ENCODE measurements at regions not wholly inside any gene's neighbourhood (a gene's known extent, or its start where the extent isn't known, plus 50 kb on each side); places are given as distances from the start of the nearest gene placed in this dataset.

DNA sequence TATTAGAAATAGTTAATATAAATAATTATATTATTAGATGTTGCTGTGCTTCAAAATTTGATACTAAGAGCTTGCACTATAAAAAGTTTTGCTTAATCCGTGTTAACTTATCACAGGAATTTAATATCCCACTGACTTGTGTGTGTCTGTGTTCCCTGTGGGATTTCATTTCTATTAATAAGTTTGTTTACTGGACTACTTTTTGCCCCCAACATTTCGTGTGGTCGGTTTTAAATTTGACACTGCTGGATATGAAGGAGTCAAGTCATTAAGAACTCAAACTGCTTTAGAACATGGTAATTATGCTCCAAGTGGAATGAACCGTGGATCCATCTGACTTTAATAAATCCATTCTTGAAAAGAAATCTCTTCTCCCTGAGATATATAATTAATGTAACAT is 182.2 kb upstream of the NUDT4 start:
- no peaks in the 10 kb centered on the region for H3K4me1 Mint-ChIP-seq

DNA sequence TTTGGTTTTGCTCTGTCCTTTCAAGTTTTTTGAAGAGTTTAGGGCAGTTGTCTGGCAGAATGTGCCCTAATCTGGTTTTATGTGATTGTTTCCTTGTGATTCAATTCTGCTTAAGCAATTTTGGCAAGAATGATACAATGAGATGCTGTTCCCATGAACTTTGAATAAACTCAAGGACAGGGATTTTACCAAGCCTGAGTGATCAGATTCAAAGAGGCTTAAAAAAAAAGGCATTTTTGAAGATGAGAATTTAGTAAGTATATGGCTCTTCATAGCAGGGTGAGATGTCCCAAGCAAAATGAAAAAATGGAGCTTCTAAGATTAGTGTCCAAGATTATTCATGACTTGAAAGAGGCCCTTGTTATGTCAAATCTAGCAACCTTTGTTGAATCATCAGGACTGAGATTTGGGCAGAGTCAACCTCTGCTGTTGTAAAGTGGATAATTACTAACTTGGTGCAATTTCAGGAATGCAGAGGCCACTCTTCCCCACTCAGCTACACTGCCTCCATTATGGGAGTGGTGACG is 180.6 kb upstream of the NUDT4 start:
- H3K4me1 Mint-ChIP-seq = no peaks in the 10 kb centered on the region
- ATAC-seq = no peak
- peaks cover 4% of the 10 kb centered on the region for H3K9me3 Mint-ChIP-seq (ENCODE audit: low read depth)
- no peak overlapping the region for H3K27ac Mint-ChIP-seq
- no peak overlapping the region for H3K4me3 Mint-ChIP-seq
- DNase-seq = no peak
- H3K27me3 Mint-ChIP-seq = peaks cover 20% of the 10 kb centered on the region
- H3K36me3 Mint-ChIP-seq = no peaks in the 10 kb centered on the region
- CTCF ChIA-PET = no interaction called here

More for the DNA sequence above, 182.2 kb upstream of the NUDT4 start:
- Mint-ChIP-seq H3K36me3 (no peaks in the 10 kb centered on the region), H3K27ac (no peak overlapping the region), H3K27me3 (peaks cover 20% of the 10 kb centered on the region), H3K9me3 (ENCODE audit: low read depth) (peaks cover 4% of the 10 kb centered on the region), H3K4me3 (no peak overlapping the region)
- no peak for ATAC-seq
- DNase-seq = no peak
- CTCF ChIA-PET = no interaction called here

DNA sequence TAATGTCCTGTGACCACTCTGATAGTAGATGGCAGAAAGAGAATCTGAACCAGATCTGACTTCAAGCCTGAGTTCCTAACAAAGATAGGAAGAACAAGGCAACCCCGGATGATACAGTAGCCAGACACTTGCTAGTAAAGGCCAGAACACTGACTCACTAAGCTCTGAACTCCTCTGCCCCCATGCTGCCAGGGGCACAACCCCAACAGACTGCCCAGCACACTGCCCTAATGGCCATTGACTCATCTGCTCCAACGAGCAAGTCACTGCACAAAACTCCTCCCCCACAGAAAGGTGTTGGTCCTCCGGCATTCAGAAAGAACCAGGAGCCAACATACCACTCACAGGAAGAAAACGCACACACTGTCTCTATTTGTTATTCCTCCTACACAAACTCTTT is 179.6 kb upstream of the NUDT4 start:
- Mint-ChIP-seq H3K4me3 (no peak overlapping the region), H3K36me3 (no peaks in the 10 kb centered on the region), H3K9me3 (ENCODE audit: low read depth) (peaks cover 4% of the 10 kb centered on the region), H3K4me1 (no peaks in the 10 kb centered on the region), H3K27ac (no peak overlapping the region), H3K27me3 (peaks cover 19% of the 10 kb centered on the region)
- CTCF ChIA-PET = no interaction called here
- DNase-seq (no peak), ATAC-seq (no peak)

DNA sequence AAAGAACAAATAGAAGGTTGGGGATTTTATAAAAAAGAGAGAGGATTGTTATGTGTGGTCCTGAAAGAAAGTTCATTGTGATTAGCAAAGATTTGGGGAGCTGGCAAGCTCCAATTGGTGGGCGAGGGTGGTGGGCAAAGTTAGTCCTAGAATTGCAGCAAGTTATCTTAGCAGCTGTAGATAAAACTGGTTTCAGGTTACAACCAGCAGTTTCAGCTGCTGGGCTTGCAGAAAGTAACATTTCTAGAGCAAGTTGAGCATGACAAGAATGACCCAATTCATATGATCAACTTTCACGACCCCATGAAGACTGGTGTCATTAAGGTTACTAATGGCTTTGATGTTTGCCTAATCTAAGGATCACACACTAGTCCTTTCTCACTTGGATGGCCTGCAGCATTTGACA is 177.9 kb upstream of the NUDT4 start:
- Mint-ChIP-seq H3K4me1 (no peaks in the 10 kb centered on the region), H3K36me3 (no peaks in the 10 kb centered on the region), H3K9me3 (ENCODE audit: low read depth) (peaks cover under 1% of the 10 kb centered on the region), H3K27me3 (peaks cover 20% of the 10 kb centered on the region), H3K27ac (no peak overlapping the region), H3K4me3 (no peak overlapping the region)
- DNase-seq = no peak
- no peak for ATAC-seq
- CTCF ChIA-PET = no interaction called here

GRCh38 chr12:93200291-93200917 is 177.3 kb upstream of the NUDT4 start:
- no peak overlapping the region for H3K4me3 Mint-ChIP-seq
- ATAC-seq (no peak), DNase-seq (no peak)
- CTCF ChIA-PET = no interaction called here
- H3K4me1 Mint-ChIP-seq = no peaks in the 10 kb centered on the region
- peaks cover 20% of the 10 kb centered on the region for H3K27me3 Mint-ChIP-seq
- H3K36me3 Mint-ChIP-seq = no peaks in the 10 kb centered on the region
- H3K27ac Mint-ChIP-seq = no peak overlapping the region
- H3K9me3 Mint-ChIP-seq (ENCODE audit: low read depth) = no peaks in the 10 kb centered on the region

- H3K4me3 Mint-ChIP-seq = no peak overlapping the region
- no peak overlapping the region for H3K27ac Mint-ChIP-seq
- peaks cover 14% of the 10 kb centered on the region for H3K27me3 Mint-ChIP-seq
- no peaks in the 10 kb centered on the region for H3K36me3 Mint-ChIP-seq
- no peak for ATAC-seq
- H3K4me1 Mint-ChIP-seq = no peaks in the 10 kb centered on the region
- no peak for DNase-seq
- H3K9me3 Mint-ChIP-seq (ENCODE audit: low read depth) = no peaks in the 10 kb centered on the region
- CTCF ChIA-PET = no interaction called here
Observed at GRCh38 chr12:93201990-93202389, 175.7 kb upstream of the NUDT4 start.

DNA sequence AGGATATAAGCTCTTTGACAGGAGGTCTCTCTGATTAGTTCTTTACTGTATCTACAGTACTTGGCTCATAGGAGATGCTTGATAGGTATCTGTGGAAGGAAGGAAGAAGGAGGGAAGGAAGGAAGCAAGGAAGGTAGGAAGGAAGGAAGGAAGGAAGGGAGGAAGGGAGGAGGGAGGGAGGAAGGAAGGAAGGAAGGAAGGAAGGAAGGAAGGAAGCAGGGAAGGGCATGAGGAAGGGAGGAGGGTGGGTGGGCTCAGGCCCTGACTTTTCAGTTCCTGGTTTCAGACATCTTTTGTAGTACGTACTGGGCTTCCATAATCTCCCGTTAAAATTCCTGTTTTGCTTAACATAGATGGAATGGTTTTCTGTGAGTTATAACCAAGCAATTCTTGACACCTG is 175.0 kb upstream of the NUDT4 start:
- Mint-ChIP-seq H3K4me1 (no peaks in the 10 kb centered on the region), H3K27me3 (peaks cover 14% of the 10 kb centered on the region), H3K36me3 (no peaks in the 10 kb centered on the region), H3K4me3 (no peak overlapping the region), H3K9me3 (ENCODE audit: low read depth) (no peaks in the 10 kb centered on the region), H3K27ac (no peak overlapping the region)
- CTCF ChIA-PET = no interaction called here
- no peak for DNase-seq
- ATAC-seq = no peak

DNA sequence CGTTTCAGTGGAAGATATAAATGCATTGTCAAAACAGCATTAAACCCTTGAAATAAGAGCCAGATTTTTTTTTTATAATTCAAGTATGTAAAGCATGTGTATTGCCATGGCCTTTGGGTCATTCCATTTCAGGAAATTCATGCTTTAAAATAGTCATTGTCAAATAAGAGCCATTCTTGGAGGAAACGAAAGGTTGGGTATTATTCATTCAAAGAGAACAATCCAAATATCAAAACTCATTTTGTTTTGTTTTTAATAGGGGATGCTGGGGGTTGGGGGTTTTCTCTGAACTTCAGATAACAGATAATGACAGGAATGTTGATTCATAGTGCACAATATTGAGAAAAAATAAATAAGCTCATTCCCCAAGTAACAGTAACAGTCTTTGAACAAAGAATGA is 174.4 kb upstream of the NUDT4 start:
- no peaks in the 10 kb centered on the region for H3K36me3 Mint-ChIP-seq
- CTCF ChIA-PET = no interaction called here
- no peak overlapping the region for H3K4me3 Mint-ChIP-seq
- ATAC-seq (no peak), DNase-seq (no peak)
- H3K27ac Mint-ChIP-seq = no peak overlapping the region
- peaks cover 14% of the 10 kb centered on the region for H3K27me3 Mint-ChIP-seq
- no peaks in the 10 kb centered on the region for H3K9me3 Mint-ChIP-seq (ENCODE audit: low read depth)
- H3K4me1 Mint-ChIP-seq = no peaks in the 10 kb centered on the region

DNA sequence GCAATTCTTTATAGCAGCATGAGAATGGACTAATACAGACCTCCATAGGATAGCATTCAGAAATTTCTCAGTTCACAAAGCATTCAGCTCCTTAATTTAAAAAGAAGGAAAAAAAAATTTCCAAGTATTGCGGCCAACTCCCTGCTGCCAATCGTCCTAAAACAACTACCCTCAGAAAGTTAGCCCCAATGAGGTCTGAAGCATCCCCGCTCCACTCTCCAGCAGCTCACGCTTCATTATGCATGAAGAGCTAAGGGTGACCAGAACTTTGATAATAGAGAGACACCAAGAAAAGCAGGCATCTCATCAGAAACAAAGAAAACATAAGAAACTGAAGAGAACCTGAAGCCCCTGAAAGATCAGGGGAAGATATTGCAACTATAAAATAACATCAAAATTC is 172.8 kb upstream of the NUDT4 start:
- no peak overlapping the region for H3K27ac Mint-ChIP-seq
- ATAC-seq = no peak
- DNase-seq = no peak
- no peaks in the 10 kb centered on the region for H3K4me1 Mint-ChIP-seq
- no peak overlapping the region for H3K4me3 Mint-ChIP-seq
- CTCF ChIA-PET = no interaction called here
- no peaks in the 10 kb centered on the region for H3K9me3 Mint-ChIP-seq (ENCODE audit: low read depth)
- H3K27me3 Mint-ChIP-seq = peaks cover 9% of the 10 kb centered on the region
- no peaks in the 10 kb centered on the region for H3K36me3 Mint-ChIP-seq

DNA sequence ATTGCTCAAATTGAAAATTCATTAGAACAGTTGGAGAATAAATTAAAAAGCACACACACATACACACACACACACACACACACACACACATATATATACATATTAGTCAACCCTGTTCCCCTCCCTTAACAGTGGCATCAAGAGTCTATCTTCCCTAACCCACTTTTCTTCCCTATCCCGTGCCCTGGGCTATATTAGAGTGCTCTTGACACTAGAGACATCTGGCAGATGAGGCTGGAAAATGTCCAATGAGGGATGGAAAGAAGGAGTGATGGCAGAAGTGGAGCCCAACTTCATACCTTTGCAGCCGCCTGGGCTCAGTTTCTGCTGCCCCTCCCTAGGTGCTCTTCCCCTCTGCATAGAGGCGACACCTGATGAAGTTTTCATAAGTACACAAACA is 172.4 kb upstream of the NUDT4 start:
- ATAC-seq (no peak), DNase-seq (no peak)
- H3K27me3 Mint-ChIP-seq = peaks cover 6% of the 10 kb centered on the region
- no peaks in the 10 kb centered on the region for H3K4me1 Mint-ChIP-seq
- H3K36me3 Mint-ChIP-seq = no peaks in the 10 kb centered on the region
- H3K9me3 Mint-ChIP-seq (ENCODE audit: low read depth) = no peaks in the 10 kb centered on the region
- no peak overlapping the region for H3K27ac Mint-ChIP-seq
- CTCF ChIA-PET = no interaction called here
- H3K4me3 Mint-ChIP-seq = no peak overlapping the region

DNA sequence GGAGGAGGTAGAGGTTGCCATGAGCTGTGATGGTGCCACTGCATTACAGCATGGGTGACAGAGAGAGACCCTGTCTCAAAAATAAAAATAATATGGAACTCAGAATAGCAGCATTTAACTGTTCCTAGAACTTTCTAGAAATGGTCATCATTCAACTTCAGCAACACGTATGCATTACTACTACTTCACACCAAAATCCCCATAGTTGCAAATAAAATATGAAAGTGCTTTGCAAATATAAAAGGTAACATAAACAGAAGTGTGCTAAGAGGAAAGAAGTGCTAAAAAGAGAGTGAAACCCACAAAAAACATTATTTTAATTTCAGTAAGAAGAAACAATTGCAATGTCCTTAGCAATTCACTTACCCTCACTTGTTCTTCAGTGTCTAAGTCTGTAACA is 169.7 kb upstream of the NUDT4 start:
- no peak overlapping the region for H3K27ac Mint-ChIP-seq
- peaks cover 3% of the 10 kb centered on the region for H3K27me3 Mint-ChIP-seq
- H3K9me3 Mint-ChIP-seq (ENCODE audit: low read depth) = no peaks in the 10 kb centered on the region
- CTCF ChIA-PET = no interaction called here
- no peak for ATAC-seq
- peaks cover 1% of the 10 kb centered on the region for H3K36me3 Mint-ChIP-seq
- H3K4me3 Mint-ChIP-seq = no peak overlapping the region
- no peaks in the 10 kb centered on the region for H3K4me1 Mint-ChIP-seq
- DNase-seq = no peak

DNA sequence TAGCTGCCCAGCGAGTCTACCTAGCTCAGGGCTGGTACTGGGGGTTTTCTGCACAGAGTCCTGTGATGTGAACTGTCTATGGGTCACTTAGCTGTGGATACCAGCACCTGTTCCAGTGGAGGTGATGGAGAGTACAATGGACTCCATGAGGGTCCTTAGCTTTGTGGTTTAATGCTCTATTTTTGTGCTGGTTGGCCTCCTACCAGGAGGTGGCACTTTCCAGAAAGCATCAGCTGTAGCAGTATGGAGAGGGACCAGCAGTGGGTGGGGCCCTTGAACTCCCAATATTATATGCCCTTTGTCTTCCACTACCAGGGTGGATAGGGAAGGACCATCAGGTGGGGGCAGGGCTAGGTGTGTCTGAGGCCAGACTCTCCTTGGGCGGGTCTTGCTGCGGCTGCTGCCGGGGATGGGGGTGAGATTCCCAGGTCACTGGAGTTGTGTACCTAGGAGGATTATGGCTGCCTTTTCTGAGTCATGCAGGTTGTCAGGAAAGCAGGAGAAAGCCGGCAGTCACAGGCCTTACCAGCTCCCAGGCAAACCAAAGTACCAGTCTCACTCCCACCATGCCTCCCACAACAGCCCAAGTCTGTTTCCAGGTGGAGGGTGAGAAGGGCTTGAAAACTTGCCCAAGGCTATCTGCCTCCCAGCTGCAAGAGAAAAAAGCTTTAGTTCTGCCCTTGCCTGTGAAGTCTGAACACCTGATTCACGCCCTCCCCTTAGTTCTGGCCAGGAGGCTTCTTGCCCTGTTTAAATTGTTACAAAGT is 163.0 kb upstream of the NUDT4 start:
- CTCF ChIA-PET = no interaction called here
- peaks cover 1% of the 10 kb centered on the region for H3K36me3 Mint-ChIP-seq
- no peak overlapping the region for H3K4me3 Mint-ChIP-seq
- H3K4me1 Mint-ChIP-seq = no peaks in the 10 kb centered on the region
- H3K9me3 Mint-ChIP-seq (ENCODE audit: low read depth) = no peaks in the 10 kb centered on the region
- no peaks in the 10 kb centered on the region for H3K27me3 Mint-ChIP-seq
- DNase-seq = no peak
- ATAC-seq = no peak
- no peak overlapping the region for H3K27ac Mint-ChIP-seq

- CTCF ChIA-PET = no interaction called here
- no peak overlapping the region for H3K4me3 Mint-ChIP-seq
- DNase-seq (no peak), ATAC-seq (no peak)
- H3K27me3 Mint-ChIP-seq = no peaks in the 10 kb centered on the region
- no peaks in the 10 kb centered on the region for H3K9me3 Mint-ChIP-seq (ENCODE audit: low read depth)
- H3K4me1 Mint-ChIP-seq = no peaks in the 10 kb centered on the region
- peaks cover 1% of the 10 kb centered on the region for H3K36me3 Mint-ChIP-seq
- no peak overlapping the region for H3K27ac Mint-ChIP-seq
Observed at GRCh38 chr12:93215290-93215678, 162.4 kb upstream of the NUDT4 start.

DNA sequence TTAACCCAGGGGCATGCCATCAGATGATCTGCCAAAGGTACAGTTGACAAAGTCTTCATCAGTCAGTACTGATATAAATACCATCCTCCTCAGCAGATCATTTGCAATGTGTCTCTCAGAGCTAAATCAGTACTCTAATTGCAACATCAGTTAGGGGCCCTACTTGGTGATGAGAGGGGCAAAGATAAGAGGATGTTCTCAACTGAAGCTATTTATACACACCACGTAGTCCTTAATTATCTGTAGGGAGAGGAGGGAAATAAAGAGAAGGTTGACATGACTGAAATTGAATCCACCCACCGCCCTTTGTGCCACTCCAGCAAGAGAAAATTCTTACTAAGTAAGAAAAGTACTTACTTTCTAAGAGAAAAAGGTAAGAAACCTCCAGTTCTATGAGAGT is 157.8 kb upstream of the NUDT4 start:
- Mint-ChIP-seq H3K4me1 (no peaks in the 10 kb centered on the region), H3K9me3 (ENCODE audit: low read depth) (peaks cover 3% of the 10 kb centered on the region), H3K27ac (no peak overlapping the region), H3K36me3 (no peaks in the 10 kb centered on the region), H3K4me3 (no peak overlapping the region), H3K27me3 (no peaks in the 10 kb centered on the region)
- ATAC-seq (no peak), DNase-seq (no peak)
- CTCF ChIA-PET = no interaction called here

Measured in activated CD8-positive, alpha-beta memory T cell treated with anti-CD3 and anti-CD28 coated beads, Interleukin-2, amount 10 ng/mL, durations not matched to agents 7 days and 5 days (primary cell).